SK-N-MC (cell line): ENCODE measurements at regions not wholly inside any gene's neighbourhood (a gene's known extent, or its start where the extent isn't known, plus 50 kb on each side); places are given as distances from the start of the nearest gene placed in this dataset.

Experiments
- EZH2 ChIP-seq: fragments of 200-600 bp; sonication (generic); IDR thresholded peaks from one replicate; pipeline ENCODE4 v1.6.1; 2017; ENCODE audit warnings: antibody characterized with exemption
- POLR2AphosphoS5 ChIP-seq: IDR thresholded peaks from 2 replicates; pipeline ENCODE4 v1.6.1; 2012; ENCODE audit warnings: mild to moderate bottlenecking, low read depth, low read length, borderline replicate concordance

DNA sequence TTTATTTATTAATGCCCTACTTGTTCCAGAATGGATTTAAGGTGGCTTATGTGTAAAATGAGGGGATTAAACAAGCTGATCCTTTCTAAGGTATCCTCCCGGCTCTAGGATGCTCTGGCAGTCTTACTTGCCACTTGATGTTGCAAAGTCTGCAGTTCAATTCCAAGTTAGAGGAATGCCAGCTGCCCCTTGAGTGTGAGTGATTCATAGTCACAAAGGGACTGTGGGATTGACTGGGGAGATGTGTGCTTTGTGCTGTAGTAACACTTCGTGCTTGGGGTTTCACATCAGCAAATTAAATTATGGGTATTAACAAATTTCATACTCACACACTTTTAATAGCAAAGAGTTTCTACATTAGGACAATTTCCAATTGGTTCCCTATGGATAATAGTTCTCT, 550.8 kb upstream of the CADM1 start:
- no peak for TF ChIP-seq POLR2AphosphoS5
- no peak for TF ChIP-seq EZH2
